ENCODE measurements at regions not wholly inside any gene's neighbourhood (a gene's known extent, or its start where the extent isn't known, plus 50 kb on each side); places are given as distances from the start of the nearest gene placed in this dataset.

- Mint-ChIP-seq H3K27ac (no peak overlapping the region), H3K4me3 (no peak overlapping the region), H3K36me3 (ENCODE audit: insufficient read depth in 1 of 3, low read depth in 3 of 3) (no peaks in the 10 kb centered on the region), H3K9me3 (no peaks in the 10 kb centered on the region; a peak in 1 of 5 replicates), H3K4me1 (peaks cover 10 to 29% of the 10 kb centered on the region in 2 experiments), H3K27me3 (ENCODE audit: low read depth) (peaks cover 55% of the 10 kb centered on the region)
- Histone ChIP-seq H3T11ph (ENCODE audit: low read length) (no peak overlapping the region), H3K79me2 (ENCODE audit: insufficient read depth, low read length) (no peaks in the 10 kb centered on the region), H4K91ac (ENCODE audit: insufficient read length, low read depth, low read length) (no peak overlapping the region), H3K23me2 (ENCODE audit: insufficient read length, low read depth, low read length, poor library complexity, severe bottlenecking) (no peaks in the 10 kb centered on the region), H3K4me2 (ENCODE audit: insufficient read depth, insufficient read length, low read length) (no peak overlapping the region), H4K20me1 (ENCODE audit: control insufficient read depth, insufficient read depth, insufficient read length) (no peaks in the 10 kb centered on the region), H2AK5ac (ENCODE audit: insufficient read length, low read length) (no peak overlapping the region), H3K9ac (ENCODE audit: extremely low read depth, insufficient read length, low read length) (no peak overlapping the region), H2BK15ac (ENCODE audit: low read depth, low read length) (no peak overlapping the region), H3K4ac (ENCODE audit: low read depth, low read length) (no peak overlapping the region), H3K4me1 (ENCODE audit: insufficient read depth, low read length) (peaks cover 4% of the 10 kb centered on the region; the same call in 1 of the 2 replicates), H2BK5ac (ENCODE audit: insufficient read length, low read length) (no peak overlapping the region), H3K9me3 (ENCODE audit: control insufficient read depth, low read depth, low read length) (no peaks in the 10 kb centered on the region), H3K23ac (ENCODE audit: insufficient read length, low read depth, low read length) (no peak overlapping the region), H3K14ac (ENCODE audit: insufficient read depth, low read length) (no peak overlapping the region), H4K5ac (ENCODE audit: insufficient read length, low read depth, low read length) (no peak overlapping the region), H2AFZ (ENCODE audit: low read length) (no peak overlapping the region), H3K56ac (ENCODE audit: insufficient read length, low read depth, low read length) (no peak overlapping the region), H2BK20ac (ENCODE audit: low read depth, low read length, poor library complexity, severe bottlenecking) (no peak overlapping the region), H3K79me1 (ENCODE audit: insufficient read depth, low read depth, low read length, poor library complexity, severe bottlenecking) (no peaks in the 10 kb centered on the region), H3K27ac (ENCODE audit: insufficient read length, low read depth, low read length) (no peak overlapping the region), H2BK120ac (ENCODE audit: low read depth, low read length, poor library complexity, severe bottlenecking) (no peak overlapping the region), H2BK12ac (ENCODE audit: insufficient read length, low read depth, low read length) (no peak overlapping the region), H4K8ac (replicated peaks; ENCODE audit: insufficient read length, low read depth, low read length) (no peak overlapping the region), H3K27me3 (ENCODE audit: insufficient read depth, low read length) (no peaks in the 10 kb centered on the region; the same call in 1 of the 2 replicates), H3K18ac (ENCODE audit: insufficient read length, low read depth, low read length) (no peak overlapping the region)
- no peak for TF ChIP-seq CTCF (conservative IDR thresholded peaks at IDR 0.05)
- WGBS (ENCODE audit: extremely low coverage, insufficient read length, low lambda C conversion rate) = no CpG with 5 or more reads among the region's 9 CpGs
- DNase-seq = no peak
These were observed 108.4 kb upstream of the ALDH1B1 start for GRCh38 chr9:38284039-38284575.

Data from H9 (cell line).